Muscle of leg (tissue), 3 donors: ENCODE measurements at regions not wholly inside any gene's neighbourhood (a gene's known extent, or its start where the extent isn't known, plus 50 kb on each side); places are given as distances from the start of the nearest gene placed in this dataset.

Experiments used
- DNase-seq: peaks from one replicate; pipeline ENCODE4 v3.0.0; 2013
- H3K27ac ChIP-seq: one replicate; pipeline ENCODE4 v1.5.1; 2013; ENCODE audit warnings: mild to moderate bottlenecking, low read length, control low read depth
- H3K27me3 ChIP-seq: one replicate; pipeline ENCODE4 v1.6.1; 2013; ENCODE audit warnings: low read length; ENCODE audit not compliant: control insufficient read depth, insufficient read depth
- H3K36me3 ChIP-seq: one replicate; pipeline ENCODE4 v1.6.1; 2013; ENCODE audit warnings: low read length; ENCODE audit not compliant: control insufficient read depth, insufficient read depth
- H3K4me1 ChIP-seq: one replicate; pipeline ENCODE4 v1.6.1; 2013; ENCODE audit warnings: low read length; ENCODE audit not compliant: control insufficient read depth, insufficient read depth
- H3K4me3 ChIP-seq: one replicate; pipeline ENCODE4 v1.5.1; 2013; ENCODE audit warnings: low read length, control low read depth
- H3K9me3 ChIP-seq: replicated peaks from 2 replicates; pipeline ENCODE4 v1.6.1; 2013; ENCODE audit warnings: low read depth, low read length; ENCODE audit not compliant: control insufficient read depth
- WGBS: methylation state at CpG from one replicate; pipeline ENCODE4 v1.1.5; 2013; ENCODE audit warnings: missing lambda C conversion rate; ENCODE audit not compliant: insufficient coverage; 5-methylcytosine and 5-hydroxymethylcytosine counted together

GRCh38 chr6:14317387-14317970 is 199.9 kb downstream of the CD83 start:
- Histone ChIP-seq H3K27me3 (peaks cover 4% of the 10 kb centered on the region), H3K4me3 (no peak overlapping the region), H3K27ac (no peak overlapping the region), H3K4me1 (no peaks in the 10 kb centered on the region), H3K36me3 (no peaks in the 10 kb centered on the region), H3K9me3 (no peaks in the 10 kb centered on the region)
- 37% methylated on average over 3 of the region's 6 CpGs for WGBS
- no peak for DNase-seq

GRCh38 chr6:14320332-14320731 is 202.8 kb downstream of the CD83 start:
- no peak for DNase-seq
- WGBS: 68% methylated on average over 3 of the region's 5 CpGs
- no peak overlapping the region for H3K4me3 ChIP-seq
- H3K9me3 ChIP-seq: no peaks in the 10 kb centered on the region
- peaks cover 7% of the 10 kb centered on the region for H3K27me3 ChIP-seq
- no peaks in the 10 kb centered on the region for H3K36me3 ChIP-seq
- H3K27ac ChIP-seq: no peak overlapping the region
- H3K4me1 ChIP-seq: no peaks in the 10 kb centered on the region

GRCh38 chr6:14321992-14322772 is 204.6 kb downstream of the CD83 start:
- H3K9me3 ChIP-seq: no peaks in the 10 kb centered on the region
- H3K36me3 ChIP-seq: no peaks in the 10 kb centered on the region
- peaks cover 9% of the 10 kb centered on the region for H3K27me3 ChIP-seq
- 77% methylated on average over 8 of the region's 10 CpGs for WGBS
- H3K4me1 ChIP-seq: no peaks in the 10 kb centered on the region
- H3K4me3 ChIP-seq: no peak overlapping the region
- H3K27ac ChIP-seq: no peak overlapping the region
- no peak for DNase-seq

- Histone ChIP-seq H3K4me1 (no peaks in the 10 kb centered on the region), H3K27me3 (peaks cover 11% of the 10 kb centered on the region), H3K4me3 (no peak overlapping the region), H3K36me3 (no peaks in the 10 kb centered on the region), H3K9me3 (no peaks in the 10 kb centered on the region), H3K27ac (no peak overlapping the region)
- WGBS: 100% methylated on average over 1 of the region's 3 CpGs
- no peak for DNase-seq
Measured at GRCh38 chr6:14322841-14323240, 205.3 kb downstream of the CD83 start.

DNA sequence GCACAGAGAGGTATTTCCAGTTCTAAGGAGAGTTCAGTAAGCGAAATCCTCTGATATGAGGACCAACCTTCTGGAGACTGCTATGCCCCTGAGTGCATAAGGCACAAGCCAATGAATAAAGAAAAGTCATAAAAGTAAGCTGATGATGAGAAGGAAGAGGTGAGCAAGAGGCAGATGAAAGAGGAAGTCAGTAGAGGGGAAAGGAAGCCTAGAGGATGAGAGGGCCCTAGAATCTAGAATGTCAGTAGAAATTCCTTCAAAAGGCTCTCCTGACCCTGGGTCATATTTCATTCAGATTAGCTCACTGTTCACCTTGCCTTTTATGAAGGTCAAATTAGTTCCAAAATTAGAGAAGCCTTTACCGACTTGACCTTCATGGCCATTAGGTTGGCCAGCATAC is 209.2 kb downstream of the CD83 start:
- no peak overlapping the region for H3K27ac ChIP-seq
- H3K27me3 ChIP-seq: peaks cover 11% of the 10 kb centered on the region
- H3K4me1 ChIP-seq: no peaks in the 10 kb centered on the region
- H3K4me3 ChIP-seq: no peak overlapping the region
- WGBS: 89% methylated on average over 1 of the region's 2 CpGs
- no peaks in the 10 kb centered on the region for H3K9me3 ChIP-seq
- no peaks in the 10 kb centered on the region for H3K36me3 ChIP-seq
- DNase-seq: no peak

DNA sequence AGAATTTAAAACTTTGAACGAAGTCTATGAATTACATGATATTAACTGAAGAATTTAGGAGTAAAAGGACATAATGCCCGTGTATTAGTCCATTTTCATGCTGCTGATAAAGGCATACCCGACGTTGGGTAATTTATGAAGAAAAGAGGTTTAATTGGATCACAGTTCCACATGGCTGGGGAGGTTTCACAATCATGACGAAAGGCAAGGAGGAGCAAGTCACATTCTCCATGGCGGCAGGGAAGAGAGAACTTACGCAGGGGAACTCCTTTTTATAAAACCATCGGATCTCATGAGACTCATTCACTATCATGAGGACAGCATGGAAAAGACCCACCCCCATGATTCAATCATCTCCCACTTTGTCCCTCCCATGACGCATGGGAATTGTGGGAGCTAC is 210.6 kb downstream of the CD83 start:
- Histone ChIP-seq H3K27ac (no peak overlapping the region), H3K4me3 (no peak overlapping the region), H3K9me3 (no peaks in the 10 kb centered on the region), H3K36me3 (no peaks in the 10 kb centered on the region), H3K4me1 (no peaks in the 10 kb centered on the region), H3K27me3 (peaks cover 6% of the 10 kb centered on the region)
- DNase-seq: no peak
- WGBS: 89% methylated on average over 5 of the region's 9 CpGs

- Histone ChIP-seq H3K9me3 (no peaks in the 10 kb centered on the region), H3K36me3 (no peaks in the 10 kb centered on the region), H3K4me1 (no peaks in the 10 kb centered on the region), H3K4me3 (no peak overlapping the region), H3K27me3 (peaks cover 2% of the 10 kb centered on the region), H3K27ac (no peak overlapping the region)
- no peak for DNase-seq
- no CpG with 5 or more reads among the region's 5 CpGs for WGBS
Measured at GRCh38 chr6:14333556-14334305, 216.2 kb downstream of the CD83 start.

- Histone ChIP-seq H3K27ac (no peak overlapping the region), H3K36me3 (no peaks in the 10 kb centered on the region), H3K27me3 (no peaks in the 10 kb centered on the region), H3K4me1 (no peaks in the 10 kb centered on the region), H3K9me3 (no peaks in the 10 kb centered on the region), H3K4me3 (no peak overlapping the region)
- DNase-seq: no peak
- no CpG with 5 or more reads among the region's 2 CpGs for WGBS
Measured at GRCh38 chr6:14335071-14335470, 217.5 kb downstream of the CD83 start.

GRCh38 chr6:14337152-14337551 is 219.6 kb downstream of the CD83 start:
- peak; percentile 11 for DNase-seq
- 93% methylated on average over 3 of the region's 3 CpGs for WGBS

GRCh38 chr6:14339172-14339571 is 221.6 kb downstream of the CD83 start:
- no peaks in the 10 kb centered on the region for H3K4me1 ChIP-seq
- H3K27ac ChIP-seq: no peak overlapping the region
- no peaks in the 10 kb centered on the region for H3K27me3 ChIP-seq
- DNase-seq: no peak
- no peaks in the 10 kb centered on the region for H3K36me3 ChIP-seq
- no peaks in the 10 kb centered on the region for H3K9me3 ChIP-seq
- no CpG with 5 or more reads among the region's 1 CpG for WGBS
- H3K4me3 ChIP-seq: no peak overlapping the region

More at GRCh38 chr6:14337152-14337551, 219.6 kb downstream of the CD83 start:
- no peaks in the 10 kb centered on the region for H3K27me3 ChIP-seq
- no peaks in the 10 kb centered on the region for H3K4me1 ChIP-seq
- no peak overlapping the region for H3K27ac ChIP-seq
- H3K4me3 ChIP-seq: no peak overlapping the region
- no peaks in the 10 kb centered on the region for H3K36me3 ChIP-seq
- H3K9me3 ChIP-seq: no peaks in the 10 kb centered on the region
